Fibroblast of peridontal ligament (primary cell): ENCODE measurements at regions not wholly inside any gene's neighbourhood (a gene's known extent, or its start where the extent isn't known, plus 50 kb on each side); places are given as distances from the start of the nearest gene placed in this dataset.
"Not testable (repeated sequence)": the region's sequence is repeated elsewhere in the genome, so short reads cannot be mapped to it uniquely, and the experiment has no call there.

Source experiments
- DNase-seq: peaks from one replicate; pipeline ENCODE4 v3.0.0-alpha.2; 2010; ENCODE audit errors: extremely low read depth

GRCh38 chr10:21141946-21142492 is 244.9 kb upstream of the NEBL start:
- DNase-seq, result no peak

GRCh38 chr10:21138769-21139340 is 241.7 kb upstream of the NEBL start:
- DNase-seq, result no peak

GRCh38 chr10:21135023-21135931 is 238.2 kb upstream of the NEBL start:
- no peak for DNase-seq

- no peak for DNase-seq
Observed at GRCh38 chr10:21134645-21135022, 237.5 kb upstream of the NEBL start.

GRCh38 chr10:21130683-21131442 is 233.8 kb upstream of the NEBL start:
- no peak for DNase-seq

GRCh38 chr10:21130108-21130507 is 233.0 kb upstream of the NEBL start:
- no peak for DNase-seq

GRCh38 chr10:21125471-21126228 is 228.5 kb upstream of the NEBL start:
- no peak for DNase-seq

GRCh38 chr10:21122907-21123306 is 225.8 kb upstream of the NEBL start:
- DNase-seq, result no peak

- DNase-seq, result not testable (repeated sequence)
Observed at GRCh38 chr10:21121822-21122221, 224.7 kb upstream of the NEBL start.

- no peak for DNase-seq
Observed at GRCh38 chr10:21114683-21115082, 217.6 kb upstream of the NEBL start.

GRCh38 chr10:21110358-21110757 is 213.2 kb upstream of the NEBL start:
- DNase-seq, result no peak

- DNase-seq, result not testable (repeated sequence)
Observed at GRCh38 chr10:21106931-21107330, 209.8 kb upstream of the NEBL start.

- DNase-seq, result not testable (repeated sequence)
Observed at GRCh38 chr10:21105331-21105730, 208.2 kb upstream of the NEBL start.

- DNase-seq, result no peak
Observed at GRCh38 chr10:21100871-21101514, 203.9 kb upstream of the NEBL start.

- no peak for DNase-seq
Observed at GRCh38 chr10:21100190-21100589, 203.1 kb upstream of the NEBL start.

- DNase-seq, result no peak
Observed at GRCh38 chr10:21099291-21100062, 202.4 kb upstream of the NEBL start.

- DNase-seq, result no peak
Observed at GRCh38 chr10:21097926-21098355, 200.8 kb upstream of the NEBL start.

- no peak for DNase-seq
Observed at GRCh38 chr10:21095494-21096055, 198.5 kb upstream of the NEBL start.

- DNase-seq, result no peak
Observed at GRCh38 chr10:21095073-21095472, 198.0 kb upstream of the NEBL start.
